GM20000 (cell line): ENCODE measurements at regions not wholly inside any gene's neighbourhood (a gene's known extent, or its start where the extent isn't known, plus 50 kb on each side); places are given as distances from the start of the nearest gene placed in this dataset.

Experiments used
- DNase-seq: peaks from one replicate; pipeline ENCODE4 v3.0.0; 2012; ENCODE audit warnings: low spot score
- CTCF ChIP-seq: IDR thresholded peaks from 2 replicates; pipeline ENCODE4 v1.5.1; 2012; ENCODE audit warnings: mild to moderate bottlenecking, control low read depth; ENCODE audit errors: extremely low read depth, missing control alignments

- DNase-seq: no peak
- TF ChIP-seq CTCF: no peak
Observed at GRCh38 chr15:48062148-48062872, 58.5 kb upstream of the SLC24A5 start.

GRCh38 chr15:48063411-48063985, 57.3 kb upstream of the SLC24A5 start:
- TF ChIP-seq CTCF: no peak
- DNase-seq: no peak

- no peak for TF ChIP-seq CTCF
- DNase-seq: no peak
Observed at GRCh38 chr15:48064421-48064820, 56.4 kb upstream of the SLC24A5 start.

- DNase-seq: no peak
- no peak for TF ChIP-seq CTCF
Observed at GRCh38 chr15:48066456-48066855, 54.3 kb upstream of the SLC24A5 start.
